ENCODE measurements at regions not wholly inside any gene's neighbourhood (a gene's known extent, or its start where the extent isn't known, plus 50 kb on each side); places are given as distances from the start of the nearest gene placed in this dataset.

DNA sequence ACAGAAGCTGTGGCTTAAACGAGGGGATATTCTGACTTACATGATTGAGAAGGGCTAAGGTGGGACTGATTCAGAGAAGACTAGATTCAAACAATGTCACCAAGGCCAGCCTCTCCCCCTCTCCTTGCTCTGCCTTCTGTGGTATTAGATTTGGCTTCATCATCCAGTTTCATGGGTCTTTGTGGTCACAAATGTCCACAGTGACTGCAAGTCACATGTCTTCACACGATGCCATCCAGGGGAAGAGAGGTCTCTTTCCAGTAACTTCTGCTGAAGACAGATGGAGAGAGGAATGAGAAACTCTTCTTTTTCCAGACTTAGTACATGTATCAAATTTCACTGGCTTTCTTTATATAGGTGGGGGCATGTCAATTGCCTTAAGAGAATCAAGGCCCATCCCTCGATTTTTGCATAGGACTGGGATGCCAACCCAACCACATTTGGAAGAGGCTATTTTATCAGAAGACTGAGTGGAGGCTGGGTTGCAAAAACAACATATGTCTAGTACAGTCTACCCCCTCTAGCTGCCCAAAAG is 57.3 kb upstream of the HNF1B start:
- DNase-seq (ENCODE audit: low read depth, low spot score), result no peak

DNA sequence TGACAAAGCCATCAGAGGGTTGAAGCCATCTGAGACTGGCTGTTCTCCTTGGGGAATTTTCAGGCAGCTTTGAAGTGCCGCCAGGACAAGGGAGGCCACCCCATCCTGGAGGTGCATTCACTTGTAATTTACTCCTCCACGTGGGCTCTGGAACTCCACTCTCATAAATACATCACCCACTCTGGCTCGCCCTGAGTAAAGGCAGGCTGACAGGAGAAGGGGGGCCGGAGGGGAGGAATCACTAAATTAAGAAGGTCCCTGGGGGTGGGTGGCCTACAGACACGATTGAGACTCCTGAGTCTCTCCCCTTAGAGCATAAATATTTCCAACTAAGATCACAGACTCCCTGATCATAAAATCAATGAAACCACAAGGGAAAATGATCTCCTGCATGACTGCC is 56.3 kb upstream of the HNF1B start:
- no peak for DNase-seq (ENCODE audit: low read depth, low spot score)
- H3K4me3 ChIP-seq (ENCODE audit: low read length), result no peak overlapping the region

More for the DNA sequence above, 57.3 kb upstream of the HNF1B start:
- no peak overlapping the region for H3K4me3 ChIP-seq (ENCODE audit: low read length)

DNA sequence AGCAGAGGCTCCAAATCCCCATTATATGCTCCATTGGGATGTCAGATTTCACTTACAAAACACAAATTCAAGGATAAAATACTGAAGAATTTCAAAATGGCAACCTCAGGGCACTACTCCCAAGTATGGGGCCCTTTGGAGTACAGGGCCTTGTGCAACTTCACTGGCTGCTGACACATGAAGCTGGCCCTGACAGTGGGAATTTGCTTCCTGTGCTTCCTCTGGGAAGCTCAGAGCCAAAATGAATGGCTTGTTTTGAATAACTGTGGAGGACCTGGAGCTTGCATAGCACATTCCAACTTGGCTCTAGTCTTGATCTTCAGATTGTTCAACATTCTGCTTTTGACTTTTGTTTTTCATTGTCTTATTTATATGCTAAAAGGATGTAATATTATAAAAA is 52.3 kb upstream of the HNF1B start:
- no peak overlapping the region for H3K4me3 ChIP-seq (ENCODE audit: low read length)
- DNase-seq (ENCODE audit: low read depth, low spot score), result no peak

- H3K4me3 ChIP-seq (ENCODE audit: low read length), result no peak overlapping the region
Observed at GRCh38 chr17:37796076-37796475, 51.2 kb upstream of the HNF1B start.

More at GRCh38 chr17:37796076-37796475, 51.2 kb upstream of the HNF1B start:
- no peak for DNase-seq (ENCODE audit: low read depth, low spot score)
